ENCODE measurements at regions not wholly inside any gene's neighbourhood (a gene's known extent, or its start where the extent isn't known, plus 50 kb on each side); places are given as distances from the start of the nearest gene placed in this dataset.

- no peaks in the 10 kb centered on the region for H3K27me3 ChIP-seq (ENCODE audit: control insufficient read depth, insufficient read depth, low read length)
- DNase-seq (ENCODE audit: low read depth): no peak
- no peak overlapping the region for H3K4me3 ChIP-seq (ENCODE audit: low read depth, low read length)
- TF ChIP-seq CTCF (IDR thresholded peaks at IDR 0.05; ENCODE audit: insufficient read depth, low read length, poor library complexity, severe bottlenecking): no peak
- no peaks in the 10 kb centered on the region for H3K36me3 ChIP-seq (ENCODE audit: control insufficient read depth, insufficient read depth, low read length)
Measured at GRCh38 chr13:93086329-93086728, 140.3 kb upstream of the GPC6 start.

DNA sequence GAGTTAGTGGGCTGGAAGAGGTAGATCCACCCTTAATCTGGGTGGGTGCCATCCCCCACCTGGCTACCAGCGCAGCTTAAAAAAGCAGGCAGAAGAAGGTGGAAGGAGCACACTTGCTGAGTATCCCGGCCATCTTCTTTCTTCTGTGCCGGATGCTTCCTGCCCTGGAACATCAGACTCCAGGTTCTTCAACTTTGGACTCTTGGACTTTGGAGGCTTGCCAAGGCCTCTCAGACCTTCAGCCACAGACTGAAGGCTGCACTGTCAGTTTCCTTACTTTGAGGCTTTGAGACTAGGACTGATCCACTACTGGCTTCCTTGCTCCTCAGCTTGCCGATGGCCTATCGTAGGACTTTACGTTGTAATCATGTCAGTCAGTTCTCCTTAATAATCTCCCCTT is 127.6 kb upstream of the GPC6 start:
- no peaks in the 10 kb centered on the region for H3K36me3 ChIP-seq (ENCODE audit: control insufficient read depth, insufficient read depth, low read length)
- DNase-seq (ENCODE audit: low read depth): no peak
- H3K4me3 ChIP-seq (ENCODE audit: low read depth, low read length): no peak overlapping the region
- no peak for TF ChIP-seq CTCF (IDR thresholded peaks at IDR 0.05; ENCODE audit: insufficient read depth, low read length, poor library complexity, severe bottlenecking)
- H3K27me3 ChIP-seq (ENCODE audit: control insufficient read depth, insufficient read depth, low read length): no peaks in the 10 kb centered on the region

DNA sequence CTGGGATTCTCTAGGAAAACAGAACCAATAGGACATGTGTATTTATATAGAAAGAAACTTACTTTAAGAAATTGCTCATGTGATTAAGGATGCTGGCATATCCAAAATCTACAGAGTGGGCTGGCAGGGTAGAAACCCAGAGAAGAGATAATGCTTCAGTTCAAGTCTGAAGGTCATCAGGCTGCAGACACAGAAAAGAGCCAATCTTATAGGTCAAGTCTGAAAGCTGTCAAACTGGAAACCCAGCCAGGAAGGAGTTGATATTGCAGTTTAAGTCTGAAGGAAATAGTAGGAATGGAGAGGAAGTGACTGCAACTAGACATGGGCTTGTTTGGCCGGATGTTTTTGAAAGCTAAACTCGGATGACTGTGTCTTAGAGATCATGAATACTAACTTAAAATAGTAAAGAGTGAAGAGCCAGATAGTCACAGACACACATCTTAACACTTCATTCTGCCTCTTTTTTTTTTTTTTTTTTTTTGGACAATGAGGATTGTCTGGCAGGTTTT is 125.3 kb upstream of the GPC6 start:
- H3K27me3 ChIP-seq (ENCODE audit: control insufficient read depth, insufficient read depth, low read length): no peaks in the 10 kb centered on the region
- H3K4me3 ChIP-seq (ENCODE audit: low read depth, low read length): no peak overlapping the region
- no peak for TF ChIP-seq CTCF (IDR thresholded peaks at IDR 0.05; ENCODE audit: insufficient read depth, low read length, poor library complexity, severe bottlenecking)
- DNase-seq (ENCODE audit: low read depth): no peak
- H3K36me3 ChIP-seq (ENCODE audit: control insufficient read depth, insufficient read depth, low read length): no peaks in the 10 kb centered on the region

DNA sequence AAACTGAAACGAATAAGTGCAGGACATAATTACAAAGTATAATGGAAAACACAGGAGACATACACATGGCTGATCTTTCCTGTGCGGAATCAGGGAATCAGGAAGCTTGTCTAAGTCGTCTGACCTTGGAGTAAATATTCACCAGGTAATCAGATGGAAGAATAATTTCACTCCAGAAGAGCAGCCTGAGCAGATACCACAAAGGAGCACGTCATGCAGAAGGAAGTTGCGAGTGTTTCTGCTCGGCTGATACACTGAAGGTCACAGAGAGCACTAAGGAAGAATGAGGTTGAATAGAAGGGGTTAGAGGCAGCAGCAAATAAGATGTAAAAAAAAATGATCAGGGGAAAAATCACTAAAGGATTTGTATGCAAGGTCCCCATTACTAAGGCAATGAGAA is 122.3 kb upstream of the GPC6 start:
- no peak for DNase-seq (ENCODE audit: low read depth)
- H3K4me3 ChIP-seq (ENCODE audit: low read depth, low read length): no peak overlapping the region
- H3K27me3 ChIP-seq (ENCODE audit: control insufficient read depth, insufficient read depth, low read length): no peaks in the 10 kb centered on the region
- no peak for TF ChIP-seq CTCF (IDR thresholded peaks at IDR 0.05; ENCODE audit: insufficient read depth, low read length, poor library complexity, severe bottlenecking)
- no peaks in the 10 kb centered on the region for H3K36me3 ChIP-seq (ENCODE audit: control insufficient read depth, insufficient read depth, low read length)

DNA sequence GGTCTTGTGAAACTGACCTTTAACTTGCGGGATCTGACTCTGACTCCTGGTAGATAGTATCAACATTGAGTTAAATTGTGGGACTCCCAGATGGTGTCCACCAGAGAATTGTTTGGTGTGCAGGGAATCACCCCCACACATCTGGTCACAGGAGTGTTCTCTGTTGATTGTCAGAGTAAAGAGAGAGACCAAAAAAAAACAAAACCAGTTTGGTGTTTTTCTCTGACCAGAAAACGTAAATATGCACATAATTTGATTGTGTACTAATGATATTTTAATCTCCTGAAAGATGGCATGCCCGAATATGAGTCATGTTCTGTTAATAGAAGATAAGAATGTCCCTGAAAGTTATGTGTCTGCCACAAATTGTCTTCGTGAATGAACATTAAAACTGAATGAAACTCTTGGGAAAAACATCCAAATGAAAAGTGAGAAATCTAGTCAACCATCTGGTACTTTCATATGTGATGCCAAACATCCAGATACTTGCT is 118.5 kb upstream of the GPC6 start:
- no peak for TF ChIP-seq CTCF (IDR thresholded peaks at IDR 0.05; ENCODE audit: insufficient read depth, low read length, poor library complexity, severe bottlenecking)
- DNase-seq (ENCODE audit: low read depth): no peak

DNA sequence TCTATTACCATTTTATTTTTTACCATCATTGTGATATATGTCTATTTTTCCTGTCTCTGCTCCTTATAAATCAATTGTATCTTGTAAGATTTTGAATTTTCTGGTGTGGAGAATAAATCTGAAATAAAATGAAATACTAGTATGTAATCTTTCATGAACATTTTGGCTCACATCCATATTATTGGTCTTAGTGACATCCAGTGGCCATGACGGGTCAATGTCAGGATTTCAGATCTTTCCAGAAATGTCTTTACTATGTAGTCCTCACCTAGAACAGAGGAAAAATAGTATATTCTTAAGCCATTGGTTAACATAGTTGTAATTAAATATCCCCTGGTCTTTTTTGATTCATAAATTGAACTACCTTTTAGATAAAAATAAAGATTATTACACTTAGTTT is 109.8 kb upstream of the GPC6 start:
- Histone ChIP-seq H3K27me3 (ENCODE audit: control insufficient read depth, insufficient read depth, low read length) (no peaks in the 10 kb centered on the region), H3K36me3 (ENCODE audit: control insufficient read depth, insufficient read depth, low read length) (no peaks in the 10 kb centered on the region), H3K4me3 (ENCODE audit: low read depth, low read length) (no peak overlapping the region)
- no peak for DNase-seq (ENCODE audit: low read depth)
- no peak for TF ChIP-seq CTCF (IDR thresholded peaks at IDR 0.05; ENCODE audit: insufficient read depth, low read length, poor library complexity, severe bottlenecking)

More for the DNA sequence above, 118.5 kb upstream of the GPC6 start:
- no peaks in the 10 kb centered on the region for H3K27me3 ChIP-seq (ENCODE audit: control insufficient read depth, insufficient read depth, low read length)
- H3K4me3 ChIP-seq (ENCODE audit: low read depth, low read length): no peak overlapping the region
- H3K36me3 ChIP-seq (ENCODE audit: control insufficient read depth, insufficient read depth, low read length): no peaks in the 10 kb centered on the region

Measured in kidney epithelial cell (primary cell).